PFSK-1 (cell line): ENCODE measurements at regions not wholly inside any gene's neighbourhood (a gene's known extent, or its start where the extent isn't known, plus 50 kb on each side); places are given as distances from the start of the nearest gene placed in this dataset.

Experiments
- TAF1 ChIP-seq: IDR thresholded peaks from 2 replicates; pipeline ENCODE4 v1.6.1; 2012; ENCODE audit warnings: low read length, control low read depth, borderline replicate concordance; ENCODE audit not compliant: insufficient read depth
- TF ChIP-seq, protein P1 (sequence below), 2 experiments: IDR thresholded peaks; 2 replicates each; pipeline versions ENCODE4 v1.6.1 to v1.8.0; 2011 to 2012; ENCODE audit warnings: low read depth in 2 of 2, low read length in 2 of 2, control low read depth in 1 of 2, inconsistent platforms in 1 of 2, mild to moderate bottlenecking in 1 of 2, moderate library complexity in 1 of 2; ENCODE audit not compliant: insufficient read depth in 1 of 2

DNA sequence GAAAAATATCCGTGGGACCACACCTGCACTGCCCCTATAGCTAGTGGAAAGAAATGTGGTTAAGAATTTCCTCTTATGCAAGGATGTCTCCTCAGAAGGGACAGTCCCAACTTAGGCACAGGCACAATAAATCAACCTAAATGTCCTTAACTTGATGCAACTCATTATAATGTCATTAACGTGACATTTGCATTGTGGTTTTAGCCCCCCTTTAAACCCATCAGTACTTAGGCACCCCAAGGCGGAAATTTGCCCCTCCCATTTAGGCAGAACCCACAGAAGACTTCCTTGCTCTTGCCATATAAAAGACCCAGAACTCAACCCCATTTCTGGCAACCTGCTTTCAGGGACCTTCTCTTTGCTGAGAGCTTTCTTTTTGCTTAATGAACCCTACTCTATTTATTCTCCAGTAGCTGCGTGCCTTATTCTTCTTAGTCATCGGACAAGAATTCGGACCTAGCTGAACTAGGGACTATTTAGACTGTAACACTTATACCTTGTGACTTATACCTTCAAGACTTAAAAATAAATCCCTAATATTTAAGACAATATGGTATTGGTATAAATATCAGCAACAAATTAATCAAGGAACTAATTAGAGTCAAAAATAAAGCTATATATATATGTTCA, 1281.6 kb upstream of the TMEFF2 start:
- TF ChIP-seq, protein P1, sequence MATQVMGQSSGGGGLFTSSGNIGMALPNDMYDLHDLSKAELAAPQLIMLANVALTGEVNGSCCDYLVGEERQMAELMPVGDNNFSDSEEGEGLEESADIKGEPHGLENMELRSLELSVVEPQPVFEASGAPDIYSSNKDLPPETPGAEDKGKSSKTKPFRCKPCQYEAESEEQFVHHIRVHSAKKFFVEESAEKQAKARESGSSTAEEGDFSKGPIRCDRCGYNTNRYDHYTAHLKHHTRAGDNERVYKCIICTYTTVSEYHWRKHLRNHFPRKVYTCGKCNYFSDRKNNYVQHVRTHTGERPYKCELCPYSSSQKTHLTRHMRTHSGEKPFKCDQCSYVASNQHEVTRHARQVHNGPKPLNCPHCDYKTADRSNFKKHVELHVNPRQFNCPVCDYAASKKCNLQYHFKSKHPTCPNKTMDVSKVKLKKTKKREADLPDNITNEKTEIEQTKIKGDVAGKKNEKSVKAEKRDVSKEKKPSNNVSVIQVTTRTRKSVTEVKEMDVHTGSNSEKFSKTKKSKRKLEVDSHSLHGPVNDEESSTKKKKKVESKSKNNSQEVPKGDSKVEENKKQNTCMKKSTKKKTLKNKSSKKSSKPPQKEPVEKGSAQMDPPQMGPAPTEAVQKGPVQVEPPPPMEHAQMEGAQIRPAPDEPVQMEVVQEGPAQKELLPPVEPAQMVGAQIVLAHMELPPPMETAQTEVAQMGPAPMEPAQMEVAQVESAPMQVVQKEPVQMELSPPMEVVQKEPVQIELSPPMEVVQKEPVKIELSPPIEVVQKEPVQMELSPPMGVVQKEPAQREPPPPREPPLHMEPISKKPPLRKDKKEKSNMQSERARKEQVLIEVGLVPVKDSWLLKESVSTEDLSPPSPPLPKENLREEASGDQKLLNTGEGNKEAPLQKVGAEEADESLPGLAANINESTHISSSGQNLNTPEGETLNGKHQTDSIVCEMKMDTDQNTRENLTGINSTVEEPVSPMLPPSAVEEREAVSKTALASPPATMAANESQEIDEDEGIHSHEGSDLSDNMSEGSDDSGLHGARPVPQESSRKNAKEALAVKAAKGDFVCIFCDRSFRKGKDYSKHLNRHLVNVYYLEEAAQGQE (IDR thresholded peaks at IDR 0.05; ENCODE audit: insufficient read depth in 1 of 2, low read depth in 2 of 2, low read length in 2 of 2): no peak
- TF ChIP-seq TAF1: no peak
